ENCODE measurements at regions not wholly inside any gene's neighbourhood (a gene's known extent, or its start where the extent isn't known, plus 50 kb on each side); places are given as distances from the start of the nearest gene placed in this dataset.

GRCh38 chr13:81779876-81780275, 1439.0 kb upstream of the SPRY2 start:
- no peak for DNase-seq (ENCODE audit: low spot score)

GRCh38 chr13:81778350-81778749, 1437.4 kb upstream of the SPRY2 start:
- DNase-seq (ENCODE audit: low spot score) = no peak

- no peak for DNase-seq (ENCODE audit: low spot score)
Measured at GRCh38 chr13:81773263-81773662, 1432.3 kb upstream of the SPRY2 start.

- no peak for DNase-seq (ENCODE audit: low spot score)
Measured at GRCh38 chr13:81771951-81772350, 1431.0 kb upstream of the SPRY2 start.

- DNase-seq (ENCODE audit: low spot score) = no peak
Measured at GRCh38 chr13:81770868-81771505, 1430.1 kb upstream of the SPRY2 start.

- no peak for DNase-seq (ENCODE audit: low spot score)
Measured at GRCh38 chr13:81762449-81762848, 1421.5 kb upstream of the SPRY2 start.

- DNase-seq (ENCODE audit: low spot score) = no peak
Measured at GRCh38 chr13:81760316-81760715, 1419.4 kb upstream of the SPRY2 start.

- no peak for DNase-seq (ENCODE audit: low spot score)
Measured at GRCh38 chr13:81757348-81757970, 1416.5 kb upstream of the SPRY2 start.

- no peak for DNase-seq (ENCODE audit: low spot score)
Measured at GRCh38 chr13:81745391-81745790, 1404.5 kb upstream of the SPRY2 start.

GRCh38 chr13:81738364-81738763, 1397.4 kb upstream of the SPRY2 start:
- no peak for DNase-seq (ENCODE audit: low spot score)

- no peak for DNase-seq (ENCODE audit: low spot score)
Measured at GRCh38 chr13:81726037-81726726, 1385.3 kb upstream of the SPRY2 start.

GRCh38 chr13:81722456-81722855, 1381.5 kb upstream of the SPRY2 start:
- no peak for DNase-seq (ENCODE audit: low spot score)

- DNase-seq (ENCODE audit: low spot score) = no peak
Measured at GRCh38 chr13:81721400-81721799, 1380.5 kb upstream of the SPRY2 start.

GRCh38 chr13:81714513-81714912, 1373.6 kb upstream of the SPRY2 start:
- no peak for DNase-seq (ENCODE audit: low spot score)

- no peak for DNase-seq (ENCODE audit: low spot score)
Measured at GRCh38 chr13:81713201-81713600, 1372.3 kb upstream of the SPRY2 start.

- DNase-seq (ENCODE audit: low spot score) = no peak
Measured at GRCh38 chr13:81697826-81698225, 1356.9 kb upstream of the SPRY2 start.

- DNase-seq (ENCODE audit: low spot score) = no peak
Measured at GRCh38 chr13:81686877-81687276, 1346.0 kb upstream of the SPRY2 start.

GRCh38 chr13:81683521-81683920, 1342.6 kb upstream of the SPRY2 start:
- no peak for DNase-seq (ENCODE audit: low spot score)

- DNase-seq (ENCODE audit: low spot score) = no peak
Measured at GRCh38 chr13:81682081-81682630, 1341.2 kb upstream of the SPRY2 start.

GRCh38 chr13:81677857-81678256, 1336.9 kb upstream of the SPRY2 start:
- no peak for DNase-seq (ENCODE audit: low spot score)

GRCh38 chr13:81676008-81676407, 1335.1 kb upstream of the SPRY2 start:
- no peak for DNase-seq (ENCODE audit: low spot score)

GRCh38 chr13:81671064-81671463, 1330.1 kb upstream of the SPRY2 start:
- no peak for DNase-seq (ENCODE audit: low spot score)

- no peak for DNase-seq (ENCODE audit: low spot score)
Measured at GRCh38 chr13:81670048-81670447, 1329.1 kb upstream of the SPRY2 start.
